ENCODE measurements at regions not wholly inside any gene's neighbourhood (a gene's known extent, or its start where the extent isn't known, plus 50 kb on each side); places are given as distances from the start of the nearest gene placed in this dataset.

DNA sequence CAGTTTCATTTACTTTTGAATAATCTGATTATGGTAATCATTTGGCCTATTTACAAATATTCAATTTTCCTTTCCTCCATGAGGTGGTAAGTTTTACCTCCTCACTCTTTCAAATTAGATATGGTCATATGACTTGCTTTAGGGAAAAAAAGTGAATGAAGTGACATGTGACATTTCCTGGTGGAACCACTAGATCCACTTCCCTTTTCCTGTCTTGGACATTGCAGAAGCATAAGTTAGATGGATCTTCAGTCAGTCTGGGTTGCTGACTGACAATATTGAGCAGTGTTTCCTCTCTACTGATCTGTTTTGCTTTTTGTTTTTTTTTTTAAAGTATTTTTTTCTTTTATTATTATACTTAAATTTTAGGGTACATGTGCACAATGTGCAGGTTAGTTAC lies 481.1 kb upstream of the PTBP2 start:
- TF ChIP-seq POLR2AphosphoS5 (IDR thresholded peaks at IDR 0.05; ENCODE audit: low read depth, low read length) (no peak), TAF1 (IDR thresholded peaks at IDR 0.05; ENCODE audit: borderline replicate concordance, low read depth, low read length) (no peak), POLR2A (IDR thresholded peaks at IDR 0.05; ENCODE audit: low read depth, low read length) (no peak)
- DNase-seq (ENCODE audit: insufficient read length) (no peak), FAIRE-seq (no peak)

DNA sequence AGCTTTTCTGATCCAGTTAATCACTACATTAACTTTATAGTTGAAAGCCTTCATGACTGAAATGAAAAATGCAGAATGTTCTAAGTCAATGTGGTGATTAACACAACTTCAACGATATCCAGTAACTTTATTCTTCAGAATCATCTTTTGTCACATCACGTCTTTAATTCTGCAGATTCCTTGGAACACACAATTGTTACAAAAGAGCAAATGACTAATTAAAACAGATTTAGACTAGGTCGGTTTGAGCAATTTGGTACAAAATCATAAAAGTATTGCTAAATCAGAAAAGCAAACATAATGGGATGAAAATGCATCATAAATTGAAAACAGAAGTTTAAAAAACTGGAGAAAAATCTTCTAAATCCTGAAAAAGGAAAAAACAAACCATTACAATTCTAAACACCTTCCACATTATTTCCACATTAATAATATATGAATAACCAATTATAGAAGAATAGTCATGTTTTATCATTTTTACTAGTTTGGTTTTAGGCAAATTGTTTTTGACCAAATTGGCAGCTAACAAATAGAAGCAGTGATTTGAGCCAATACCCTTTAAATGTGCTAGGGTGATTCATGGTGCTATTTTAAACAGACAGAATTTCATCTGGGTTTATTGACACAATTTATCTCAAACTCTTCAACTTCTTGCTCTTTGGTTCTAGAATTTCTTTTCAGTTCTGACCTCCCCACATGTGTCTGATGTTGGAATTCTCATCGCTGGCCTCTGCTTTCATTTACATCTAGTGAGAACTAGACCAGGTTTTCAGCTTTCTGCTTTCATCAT lies 468.1 kb upstream of the PTBP2 start:
- DNase-seq (ENCODE audit: insufficient read length) (no peak), FAIRE-seq (no peak)
- TF ChIP-seq TAF1 (IDR thresholded peaks at IDR 0.05; ENCODE audit: borderline replicate concordance, low read depth, low read length) = no peak
- no peak for TF ChIP-seq POLR2A (IDR thresholded peaks at IDR 0.05; ENCODE audit: low read depth, low read length)
- TF ChIP-seq POLR2AphosphoS5 (IDR thresholded peaks at IDR 0.05; ENCODE audit: low read depth, low read length) = no peak

DNA sequence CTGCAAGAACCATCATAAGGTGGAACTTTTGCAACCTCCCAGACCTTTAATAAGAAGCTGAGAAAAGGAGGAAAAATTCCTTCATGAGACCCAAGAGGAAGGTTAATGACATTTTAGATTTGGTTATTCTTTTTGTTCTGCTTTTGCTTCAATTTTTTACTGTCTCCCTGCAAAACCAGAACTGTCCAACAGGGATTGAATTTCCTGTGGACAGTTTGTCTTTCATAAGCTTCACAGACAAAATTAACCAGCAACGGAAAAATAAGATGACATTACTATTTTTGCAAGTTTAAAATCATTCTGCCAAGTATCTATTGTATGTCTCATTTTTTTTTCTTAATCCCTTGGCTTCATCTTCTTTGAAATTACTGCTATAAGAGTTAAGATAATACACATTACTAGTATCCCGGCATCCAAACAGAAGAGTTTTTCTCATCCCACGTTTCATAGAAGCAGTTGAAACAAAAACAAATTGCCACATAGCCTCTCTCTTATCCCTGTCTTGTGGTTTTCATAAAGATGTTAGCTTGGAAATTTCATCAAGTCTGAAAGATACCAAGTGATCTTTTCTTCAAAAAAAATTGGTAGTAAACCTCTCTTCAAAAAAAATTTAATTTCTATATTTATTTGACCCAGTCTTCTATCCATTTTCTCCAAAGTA lies 465.3 kb upstream of the PTBP2 start:
- DNase-seq (ENCODE audit: insufficient read length) (no peak), FAIRE-seq (no peak)
- no peak for TF ChIP-seq POLR2AphosphoS5 (IDR thresholded peaks at IDR 0.05; ENCODE audit: low read depth, low read length)
- no peak for TF ChIP-seq POLR2A (IDR thresholded peaks at IDR 0.05; ENCODE audit: low read depth, low read length)
- TF ChIP-seq TAF1 (IDR thresholded peaks at IDR 0.05; ENCODE audit: borderline replicate concordance, low read depth, low read length) = no peak

- FAIRE-seq = no peak
- no peak for DNase-seq (ENCODE audit: insufficient read length)
- no peak for TF ChIP-seq TAF1 (IDR thresholded peaks at IDR 0.05; ENCODE audit: borderline replicate concordance, low read depth, low read length)
- TF ChIP-seq POLR2A (IDR thresholded peaks at IDR 0.05; ENCODE audit: low read depth, low read length) = no peak
- no peak for TF ChIP-seq POLR2AphosphoS5 (IDR thresholded peaks at IDR 0.05; ENCODE audit: low read depth, low read length)
Measured at GRCh38 chr1:96259399-96259798, 462.2 kb upstream of the PTBP2 start.

DNA sequence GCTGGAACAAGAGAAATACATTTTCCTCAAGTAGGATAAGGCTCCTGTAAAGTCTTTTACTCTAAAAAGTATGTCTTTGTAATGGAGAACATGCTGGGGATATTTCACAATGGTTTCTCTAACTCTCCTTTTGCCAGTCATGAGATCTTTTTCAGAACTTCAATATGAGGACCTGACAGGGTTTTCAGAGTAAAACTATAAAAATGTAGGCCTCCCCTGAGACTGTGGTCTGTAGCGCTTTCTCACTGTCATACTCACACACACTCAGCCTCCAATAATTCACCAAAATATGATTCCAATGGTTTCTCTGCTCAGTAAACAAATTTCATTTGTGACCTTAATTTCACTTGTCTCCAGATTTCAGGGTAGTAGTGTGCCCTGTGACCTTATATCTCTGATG lies 440.1 kb upstream of the PTBP2 start:
- FAIRE-seq = no peak
- no peak for TF ChIP-seq POLR2A (IDR thresholded peaks at IDR 0.05; ENCODE audit: low read depth, low read length)
- no peak for DNase-seq (ENCODE audit: insufficient read length)

DNA sequence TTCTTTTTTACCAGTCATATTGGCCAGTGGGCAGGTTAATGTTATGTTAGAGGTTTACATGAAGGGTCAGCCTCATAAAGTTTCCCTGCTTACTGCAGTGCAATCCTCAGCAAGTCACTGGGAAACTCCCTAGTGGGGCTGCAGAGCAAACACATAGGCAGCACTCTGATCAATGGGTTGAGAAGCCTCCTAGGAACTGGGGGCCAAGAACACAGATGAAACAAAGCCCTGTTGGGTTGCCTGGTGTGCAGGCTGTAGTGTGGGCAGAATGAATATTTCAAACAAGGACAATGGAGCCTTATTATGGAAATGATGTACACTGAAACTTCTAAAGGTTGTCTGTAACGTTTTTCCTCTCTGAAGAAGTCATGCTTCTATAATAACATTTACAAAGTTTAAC lies 431.6 kb upstream of the PTBP2 start:
- FAIRE-seq (no peak), DNase-seq (ENCODE audit: insufficient read length) (no peak)
- TF ChIP-seq POLR2A (IDR thresholded peaks at IDR 0.05; ENCODE audit: low read depth, low read length) = no peak
- TF ChIP-seq POLR2AphosphoS5 (IDR thresholded peaks at IDR 0.05; ENCODE audit: low read depth, low read length) = no peak
- no peak for TF ChIP-seq TAF1 (IDR thresholded peaks at IDR 0.05; ENCODE audit: borderline replicate concordance, low read depth, low read length)

- FAIRE-seq (no peak), DNase-seq (ENCODE audit: insufficient read length) (no peak)
- TF ChIP-seq TAF1 (IDR thresholded peaks at IDR 0.05; ENCODE audit: borderline replicate concordance, low read depth, low read length) = no peak
- no peak for TF ChIP-seq POLR2AphosphoS5 (IDR thresholded peaks at IDR 0.05; ENCODE audit: low read depth, low read length)
- no peak for TF ChIP-seq POLR2A (IDR thresholded peaks at IDR 0.05; ENCODE audit: low read depth, low read length)
Measured at GRCh38 chr1:96290801-96291200, 430.8 kb upstream of the PTBP2 start.

DNA sequence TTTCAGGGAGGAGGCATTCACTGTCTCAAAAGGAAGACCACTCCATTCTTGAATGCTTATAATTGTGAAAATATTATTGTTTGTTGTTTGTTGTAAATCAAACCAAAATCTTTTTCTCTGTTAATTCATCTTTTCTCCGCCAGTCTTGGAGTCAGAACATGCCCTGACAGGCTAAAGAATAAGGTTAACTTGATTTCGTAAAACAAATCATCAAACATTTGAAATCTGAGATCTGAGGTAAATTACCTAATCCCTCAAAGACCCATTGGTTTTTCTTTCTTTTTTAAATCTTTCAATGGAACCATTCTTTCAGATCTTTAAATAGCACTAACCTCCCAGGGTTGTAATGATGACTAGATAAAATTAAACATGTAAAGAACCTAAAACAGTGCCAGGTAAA lies 430.1 kb upstream of the PTBP2 start:
- FAIRE-seq = no peak
- DNase-seq (ENCODE audit: insufficient read length) = no peak
- TF ChIP-seq POLR2AphosphoS5 (IDR thresholded peaks at IDR 0.05; ENCODE audit: low read depth, low read length) (no peak), TAF1 (IDR thresholded peaks at IDR 0.05; ENCODE audit: borderline replicate concordance, low read depth, low read length) (no peak), POLR2A (IDR thresholded peaks at IDR 0.05; ENCODE audit: low read depth, low read length) (no peak)

DNA sequence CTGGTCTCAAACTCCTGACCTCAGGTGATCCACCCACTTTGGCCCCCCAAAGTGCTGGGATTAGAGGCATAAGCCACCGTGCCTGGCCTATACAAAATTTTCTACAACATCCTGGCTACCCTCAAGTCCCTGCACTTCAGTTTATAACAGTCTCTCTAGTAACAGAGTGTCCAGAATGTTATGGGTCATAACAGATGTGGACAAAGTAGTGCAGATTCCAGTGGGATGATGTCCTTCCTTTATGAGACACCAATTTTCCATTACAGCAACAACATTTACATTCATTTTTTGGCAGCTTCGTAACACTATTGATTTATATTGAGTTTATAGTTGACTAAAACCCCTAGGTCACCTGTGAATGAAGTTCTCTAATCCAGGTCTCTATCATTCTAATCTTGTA lies 429.4 kb upstream of the PTBP2 start:
- DNase-seq (ENCODE audit: insufficient read length) (no peak), FAIRE-seq (no peak)
- TF ChIP-seq POLR2A (IDR thresholded peaks at IDR 0.05; ENCODE audit: low read depth, low read length) (no peak), POLR2AphosphoS5 (IDR thresholded peaks at IDR 0.05; ENCODE audit: low read depth, low read length) (no peak), TAF1 (IDR thresholded peaks at IDR 0.05; ENCODE audit: borderline replicate concordance, low read depth, low read length) (no peak)

DNA sequence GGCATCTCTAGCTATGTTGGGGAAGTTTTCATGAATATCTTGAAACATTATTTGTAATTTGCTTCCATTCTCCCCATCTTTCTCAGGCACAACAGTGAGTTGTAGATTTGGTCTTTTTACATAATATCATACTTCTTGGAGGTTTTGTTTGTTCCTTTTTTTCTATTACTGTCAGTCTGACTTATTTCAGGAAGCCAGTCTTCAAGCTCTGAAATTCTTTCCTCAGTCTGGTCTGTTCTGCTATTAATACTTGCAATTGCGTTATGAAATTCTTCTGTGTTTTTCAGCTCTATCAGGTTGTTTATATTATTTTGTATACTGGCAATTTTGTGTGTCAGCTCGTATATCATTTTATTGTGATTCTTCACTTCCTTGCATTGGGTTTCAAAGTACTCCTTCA lies 424.6 kb upstream of the PTBP2 start:
- TF ChIP-seq TAF1 (IDR thresholded peaks at IDR 0.05; ENCODE audit: borderline replicate concordance, low read depth, low read length) = no peak
- TF ChIP-seq POLR2A (IDR thresholded peaks at IDR 0.05; ENCODE audit: low read depth, low read length) = no peak
- no peak for TF ChIP-seq POLR2AphosphoS5 (IDR thresholded peaks at IDR 0.05; ENCODE audit: low read depth, low read length)
- FAIRE-seq (no peak), DNase-seq (ENCODE audit: insufficient read length) (no peak)

DNA sequence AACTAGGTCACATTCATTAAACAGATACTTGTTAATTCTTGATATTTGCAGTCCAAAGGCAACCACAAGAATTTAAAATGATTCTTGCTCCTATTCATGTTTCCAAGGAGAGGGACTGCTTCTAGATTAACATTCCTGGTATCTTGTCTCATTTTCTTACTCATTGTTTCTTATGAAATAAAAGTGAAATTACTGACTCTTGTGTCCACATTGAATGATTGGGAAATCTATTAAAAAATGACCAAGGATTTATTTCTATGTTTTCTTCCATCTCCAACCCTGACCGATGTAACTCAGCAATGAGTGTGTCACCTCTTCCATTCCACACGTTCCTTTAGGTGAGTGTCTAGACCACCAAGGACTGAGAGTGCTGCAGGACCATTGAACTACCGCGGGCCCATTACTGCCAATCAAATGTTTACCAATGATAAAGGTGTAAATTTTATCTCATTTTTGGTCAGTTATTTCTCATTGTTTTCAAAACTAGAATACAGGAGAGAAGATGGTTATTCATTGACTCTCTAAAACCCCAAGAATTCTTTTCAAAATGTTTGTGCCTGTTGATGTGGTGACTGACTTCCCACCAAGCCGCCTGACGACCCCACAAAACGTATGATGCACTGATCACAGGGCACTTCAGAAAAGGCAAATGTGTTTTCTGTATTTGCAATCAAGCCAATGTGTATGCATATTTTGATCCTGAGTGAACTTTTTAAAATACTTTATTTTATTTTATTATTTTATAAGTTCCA lies 414.6 kb upstream of the PTBP2 start:
- no peak for FAIRE-seq
- no peak for DNase-seq (ENCODE audit: insufficient read length)
- TF ChIP-seq POLR2AphosphoS5 (IDR thresholded peaks at IDR 0.05; ENCODE audit: low read depth, low read length) (no peak), POLR2A (IDR thresholded peaks at IDR 0.05; ENCODE audit: low read depth, low read length) (no peak), TAF1 (IDR thresholded peaks at IDR 0.05; ENCODE audit: borderline replicate concordance, low read depth, low read length) (no peak)

- TF ChIP-seq TAF1 (IDR thresholded peaks at IDR 0.05; ENCODE audit: borderline replicate concordance, low read depth, low read length) (no peak), POLR2AphosphoS5 (IDR thresholded peaks at IDR 0.05; ENCODE audit: low read depth, low read length) (no peak), POLR2A (IDR thresholded peaks at IDR 0.05; ENCODE audit: low read depth, low read length) (no peak)
- FAIRE-seq = no peak
- no peak for DNase-seq (ENCODE audit: insufficient read length)
Measured at GRCh38 chr1:96308314-96308713, 413.3 kb upstream of the PTBP2 start.

All from GM12892 (cell line).